ENCODE measurements at regions not wholly inside any gene's neighbourhood (a gene's known extent, or its start where the extent isn't known, plus 50 kb on each side); places are given as distances from the start of the nearest gene placed in this dataset.
"Not testable (repeated sequence)": the region's sequence is repeated elsewhere in the genome, so short reads cannot be mapped to it uniquely, and the experiment has no call there.

GRCh38 chr6:3961581-3962215 is 112.5 kb downstream of the FAM50B start:
- no peak for DNase-seq (ENCODE audit: low spot score)
- H3K4me3 ChIP-seq, result no peak overlapping the region
- no peak overlapping the region for H3K27ac ChIP-seq
- TF ChIP-seq CTCF (IDR thresholded peaks at IDR 0.05), result no peak

- no peak overlapping the region for H3K27ac ChIP-seq
- no peak for TF ChIP-seq CTCF (IDR thresholded peaks at IDR 0.05)
- no peak for DNase-seq (ENCODE audit: low spot score)
- no peak overlapping the region for H3K4me3 ChIP-seq
Observed at GRCh38 chr6:3962291-3963280, 113.4 kb downstream of the FAM50B start.

GRCh38 chr6:3963426-3963825 is 114.3 kb downstream of the FAM50B start:
- Histone ChIP-seq H3K4me3 (no peak overlapping the region), H3K27ac (no peak overlapping the region)
- no peak for DNase-seq (ENCODE audit: low spot score)
- no peak for TF ChIP-seq CTCF (IDR thresholded peaks at IDR 0.05)

GRCh38 chr6:3965071-3965718 is 113.7 kb downstream of the FAM217A start:
- no peak overlapping the region for H3K4me3 ChIP-seq
- TF ChIP-seq CTCF (IDR thresholded peaks at IDR 0.05), result no peak
- DNase-seq (ENCODE audit: low spot score), result no peak
- H3K27ac ChIP-seq, result no peak overlapping the region

- Histone ChIP-seq H3K27ac (no peak overlapping the region), H3K4me3 (no peak overlapping the region)
- DNase-seq (ENCODE audit: low spot score), result no peak
- TF ChIP-seq CTCF (IDR thresholded peaks at IDR 0.05), result no peak
Observed at GRCh38 chr6:3966426-3966825, 112.5 kb downstream of the FAM217A start.

GRCh38 chr6:3970097-3970496 is 108.8 kb downstream of the FAM217A start:
- Histone ChIP-seq H3K4me3 (no peak overlapping the region), H3K27ac (no peak overlapping the region)
- TF ChIP-seq CTCF (IDR thresholded peaks at IDR 0.05), result no peak
- no peak for DNase-seq (ENCODE audit: low spot score)

GRCh38 chr6:3973152-3973551 is 105.8 kb downstream of the FAM217A start:
- H3K4me3 ChIP-seq; H3K27ac ChIP-seq; DNase-seq (ENCODE audit: low spot score): not testable (repeated sequence)
